HG03571 (cell line): ENCODE measurements at regions not wholly inside any gene's neighbourhood (a gene's known extent, or its start where the extent isn't known, plus 50 kb on each side); places are given as distances from the start of the nearest gene placed in this dataset.

Experiments
- ATAC-seq: cut with Tn5 transposase; IDR thresholded peaks from one replicate; pipeline ENCODE4 v1.9.1; 2021; ENCODE audit not compliant: unreplicated experiment

DNA sequence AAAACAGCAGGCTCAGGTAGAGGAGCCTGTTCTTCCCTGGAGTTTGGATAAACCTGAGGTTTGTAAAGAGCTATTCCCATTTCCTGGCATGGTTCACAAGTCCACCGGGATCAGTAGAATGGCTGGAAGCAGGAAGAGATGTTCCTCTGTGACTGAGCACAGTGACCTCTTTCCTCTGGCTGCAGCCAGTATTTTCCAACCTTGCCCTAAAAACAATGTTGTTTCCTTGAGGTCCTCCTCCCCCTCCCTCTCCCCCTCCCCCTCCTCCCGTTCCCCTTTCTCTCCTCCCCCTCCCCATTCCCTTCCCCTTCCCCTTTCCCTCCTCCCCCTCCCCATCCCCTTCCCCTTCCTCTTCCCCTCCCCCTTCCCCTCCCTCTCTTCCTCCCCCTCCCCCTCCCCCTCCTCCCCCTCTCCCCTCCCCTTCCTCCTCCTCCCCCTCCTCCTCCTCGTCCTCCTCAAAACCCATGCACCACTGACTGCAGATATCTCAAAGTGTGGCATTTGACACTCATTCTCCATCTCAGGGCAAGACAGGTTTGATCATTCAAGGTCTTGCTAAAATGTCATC lies 58.9 kb upstream of the MON1B start:
- no peak for ATAC-seq

DNA sequence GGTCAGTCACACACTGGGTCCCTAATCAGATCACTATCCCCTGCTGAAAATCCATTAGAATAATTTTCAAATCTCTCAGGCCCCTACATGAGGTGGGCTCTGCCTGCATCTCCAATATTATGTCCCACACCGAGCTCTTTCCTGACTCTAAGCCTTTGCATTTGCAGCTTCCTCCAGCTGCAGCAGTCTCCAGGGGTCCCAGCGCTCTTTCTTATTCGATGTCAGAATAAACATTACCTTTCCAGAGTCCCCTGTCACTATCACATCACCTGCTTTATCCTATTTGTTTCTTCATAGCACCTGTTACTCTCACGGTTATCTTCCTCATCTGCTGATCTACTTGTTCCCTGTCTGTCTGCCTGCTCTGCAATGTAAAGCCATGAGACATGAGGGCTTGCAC lies 57.3 kb upstream of the MON1B start:
- ATAC-seq: no peak

DNA sequence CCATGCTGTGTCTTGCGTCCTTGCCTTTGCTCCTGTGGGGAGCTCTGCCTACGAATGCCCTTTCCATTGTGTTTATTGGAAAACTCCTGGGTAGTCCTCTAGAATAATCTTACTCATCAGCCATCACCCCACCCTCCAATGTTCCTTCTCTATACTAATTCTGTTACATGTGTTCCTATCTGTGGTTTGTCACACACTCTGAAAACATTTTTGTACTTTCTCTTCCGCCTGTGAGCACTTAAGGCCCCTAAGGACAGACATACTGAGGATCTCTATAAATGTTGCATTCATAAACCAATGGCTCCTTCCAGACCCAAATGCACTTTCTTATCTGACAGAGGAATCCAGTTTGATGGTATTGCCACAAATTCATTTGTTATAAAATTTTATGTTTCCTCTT lies 53.9 kb upstream of the MON1B start:
- ATAC-seq: no peak
